GM19351 (cell line): ENCODE measurements at regions not wholly inside any gene's neighbourhood (a gene's known extent, or its start where the extent isn't known, plus 50 kb on each side); places are given as distances from the start of the nearest gene placed in this dataset.
"Not testable (repeated sequence)": the region's sequence is repeated elsewhere in the genome, so short reads cannot be mapped to it uniquely, and the experiment has no call there.

Source experiments
- ATAC-seq: cut with Tn5 transposase; IDR thresholded peaks from one replicate; pipeline ENCODE4 v1.9.1; 2021; ENCODE audit warnings: mild to moderate bottlenecking, moderate library complexity; ENCODE audit not compliant: unreplicated experiment

DNA sequence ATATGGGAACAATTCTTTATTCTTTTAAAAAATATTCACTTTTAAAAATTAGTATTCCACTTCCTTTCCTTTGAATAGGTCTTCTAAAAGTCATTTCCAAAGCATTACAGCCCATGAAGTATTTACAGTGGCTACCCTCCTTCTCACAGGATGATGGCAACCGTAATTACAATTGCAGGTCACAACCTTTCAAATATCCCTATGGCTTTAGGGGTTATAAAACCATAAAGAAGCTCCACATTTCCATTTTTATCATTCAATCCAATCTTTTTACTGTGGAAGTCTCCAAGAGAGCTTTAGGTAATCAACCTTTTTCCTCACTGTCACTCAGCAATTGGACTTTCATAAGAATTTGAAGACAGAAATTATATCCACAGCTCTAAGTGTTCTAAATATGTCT lies 488.9 kb upstream of the CA10 start:
- ATAC-seq = no peak

DNA sequence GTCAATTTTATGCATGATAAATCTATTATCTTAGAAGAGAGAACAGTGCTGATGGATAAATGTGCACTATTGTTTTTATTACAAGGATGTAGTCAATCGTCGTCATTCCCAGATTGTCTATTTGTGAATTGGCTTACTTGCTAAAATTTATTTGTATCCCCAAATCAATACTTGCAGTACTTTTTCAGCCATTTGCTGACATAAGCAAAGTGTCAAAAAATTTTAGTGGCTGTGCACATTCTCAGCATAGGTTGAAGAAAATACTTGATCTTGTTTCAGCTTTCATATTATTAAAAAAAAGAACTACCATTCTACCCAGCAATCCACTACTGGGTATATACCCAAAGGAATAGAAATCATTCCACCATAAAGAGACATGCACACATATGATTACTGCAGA lies 477.9 kb upstream of the CA10 start:
- ATAC-seq = no peak

DNA sequence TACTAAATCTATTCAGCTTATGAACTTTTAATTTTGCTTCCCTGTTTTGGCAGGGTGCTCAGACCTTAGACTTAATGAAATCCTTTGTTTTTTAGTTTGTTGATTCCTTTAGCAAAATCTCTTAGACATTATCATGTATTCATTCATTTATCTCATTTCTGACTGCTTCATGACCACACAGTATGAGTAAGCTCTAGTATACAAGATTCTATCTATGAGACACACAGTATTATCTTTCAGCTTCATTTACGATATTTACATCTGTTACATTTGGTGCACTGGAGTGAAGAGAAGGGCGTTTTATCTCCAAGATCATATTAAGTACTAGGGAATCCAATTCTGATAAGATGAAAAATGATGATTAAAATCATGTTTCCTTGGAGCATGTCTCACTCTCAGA lies 448.1 kb upstream of the CA10 start:
- no peak for ATAC-seq

DNA sequence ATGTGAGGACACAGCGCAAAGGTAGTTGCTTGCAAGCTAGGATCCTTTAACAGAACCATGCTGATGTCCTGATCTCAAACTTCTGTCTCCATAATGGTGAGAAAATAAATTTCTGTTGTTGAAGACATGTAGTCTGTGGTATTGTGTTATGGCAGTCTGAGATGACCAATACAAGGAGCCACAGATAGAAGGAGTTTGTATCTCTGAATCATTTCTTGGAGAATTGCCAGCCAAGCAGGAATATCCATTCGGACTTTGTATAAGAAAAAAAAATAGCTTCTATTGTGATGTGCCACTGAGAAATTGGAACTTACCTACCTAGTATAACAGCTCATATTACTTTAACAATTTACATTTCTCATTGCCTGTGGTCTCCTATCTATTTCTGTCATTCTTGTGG lies 447.6 kb upstream of the CA10 start:
- no peak for ATAC-seq

DNA sequence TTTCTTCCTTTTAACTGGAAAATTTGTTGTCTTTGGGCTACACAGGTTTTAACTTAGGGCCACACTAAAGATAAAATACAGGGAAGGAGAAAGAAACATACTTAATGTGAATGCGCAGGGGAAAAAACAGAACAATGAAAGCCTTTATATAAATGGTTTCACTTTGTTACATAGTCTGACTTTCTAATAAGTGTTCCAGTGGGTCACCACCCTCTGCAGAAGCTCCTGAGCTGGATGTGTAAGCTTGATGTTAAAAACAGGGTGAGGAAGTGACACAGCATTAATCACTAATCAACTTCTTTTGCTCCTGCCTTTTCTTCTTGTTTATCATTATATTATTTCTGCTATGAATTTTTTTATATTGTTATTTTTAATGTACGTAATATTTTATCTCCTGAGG lies 445.6 kb upstream of the CA10 start:
- ATAC-seq = no peak

DNA sequence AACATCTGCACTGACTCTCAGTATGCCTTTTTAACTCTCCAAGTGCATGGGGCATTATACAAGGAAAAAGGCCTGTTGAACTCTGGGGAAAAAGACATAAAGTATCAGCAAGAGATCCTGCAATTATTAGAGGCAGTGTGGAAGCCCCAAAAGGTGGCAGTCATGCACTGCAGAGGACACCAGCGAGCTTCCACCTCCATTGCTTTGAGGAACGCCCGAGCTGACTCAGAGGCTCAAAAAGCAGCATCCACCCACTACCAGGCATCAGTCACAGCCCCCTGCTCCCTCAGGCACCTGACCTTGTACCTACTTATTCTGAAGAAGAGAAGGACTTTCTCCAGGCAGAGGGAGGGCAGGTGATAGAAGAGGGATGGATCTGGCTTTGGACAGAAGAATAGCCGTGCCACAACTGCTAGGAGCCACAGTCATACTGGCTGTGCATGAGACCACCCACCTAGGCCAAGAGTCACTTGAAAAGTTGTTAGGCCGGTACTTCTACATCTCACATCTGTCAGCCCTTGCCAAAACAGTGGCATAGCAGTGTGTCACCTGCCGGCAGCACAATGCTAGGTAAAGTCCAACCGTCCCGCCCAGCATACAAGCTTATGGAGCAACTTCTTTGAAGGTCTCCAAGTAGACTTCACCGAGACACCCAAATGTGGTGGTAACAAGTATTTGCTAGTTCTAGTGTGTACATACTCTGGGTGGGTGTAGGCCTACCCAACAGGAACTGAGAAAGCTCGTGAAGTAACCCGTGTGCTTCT lies 439.1 kb upstream of the CA10 start:
- not testable (repeated sequence) for ATAC-seq

DNA sequence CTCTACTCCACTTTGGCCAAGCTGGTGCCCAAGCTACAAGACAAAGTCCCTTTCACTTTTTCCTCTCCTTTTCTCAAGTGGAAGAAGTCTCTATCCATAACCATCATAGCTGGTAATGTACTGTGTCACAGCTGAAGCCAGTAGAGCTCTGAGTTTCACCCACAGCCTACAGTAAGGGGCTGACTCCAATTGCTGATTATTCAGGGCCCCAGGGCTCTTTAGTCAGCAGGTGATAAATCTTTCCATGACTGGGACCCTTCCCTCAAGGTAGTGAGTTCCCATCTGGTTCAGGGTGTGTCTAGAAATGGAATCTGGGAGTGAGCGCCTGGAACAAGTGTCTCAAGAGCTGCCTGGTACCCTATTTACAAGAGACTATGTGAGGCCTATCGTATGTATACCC lies 436.0 kb upstream of the CA10 start:
- ATAC-seq = no peak

DNA sequence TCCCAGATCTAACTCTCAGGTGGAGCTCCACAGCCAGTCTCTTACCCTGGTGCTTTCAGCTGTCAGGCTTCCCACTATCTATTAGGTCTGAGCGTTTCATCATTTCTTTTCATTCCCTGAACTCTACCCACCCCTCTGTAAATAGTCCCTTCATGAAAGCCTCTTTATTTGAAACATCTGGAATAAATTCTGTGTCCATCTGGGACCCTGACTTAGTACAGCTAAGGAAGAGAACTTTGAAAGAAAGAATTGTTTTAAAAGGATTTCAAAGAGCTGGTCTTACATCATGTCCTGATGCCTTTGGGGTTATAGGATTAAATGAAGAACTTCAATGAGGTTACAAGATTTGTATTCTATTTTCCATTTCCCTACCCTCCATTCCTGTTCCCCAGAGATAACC lies 388.5 kb upstream of the CA10 start:
- ATAC-seq = no peak

DNA sequence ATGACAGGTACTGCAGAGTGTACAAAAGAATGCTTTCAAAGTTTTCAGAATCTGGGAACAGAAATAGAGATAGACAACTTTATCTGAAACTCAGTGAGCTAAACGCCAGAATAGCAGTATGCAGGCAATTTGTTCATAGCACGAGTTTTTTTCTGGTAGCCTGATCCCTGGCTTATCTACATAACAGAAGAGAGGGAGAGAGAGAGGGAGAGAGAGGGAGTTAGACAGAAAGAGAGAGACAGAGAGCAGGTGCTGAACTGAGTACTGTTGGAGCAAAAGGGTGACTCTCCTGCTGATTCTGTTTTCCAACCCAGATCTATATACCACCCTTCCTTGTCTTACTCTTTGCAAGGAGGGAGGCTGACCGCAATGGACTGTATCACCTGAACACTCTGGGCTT lies 388.0 kb upstream of the CA10 start:
- no peak for ATAC-seq

DNA sequence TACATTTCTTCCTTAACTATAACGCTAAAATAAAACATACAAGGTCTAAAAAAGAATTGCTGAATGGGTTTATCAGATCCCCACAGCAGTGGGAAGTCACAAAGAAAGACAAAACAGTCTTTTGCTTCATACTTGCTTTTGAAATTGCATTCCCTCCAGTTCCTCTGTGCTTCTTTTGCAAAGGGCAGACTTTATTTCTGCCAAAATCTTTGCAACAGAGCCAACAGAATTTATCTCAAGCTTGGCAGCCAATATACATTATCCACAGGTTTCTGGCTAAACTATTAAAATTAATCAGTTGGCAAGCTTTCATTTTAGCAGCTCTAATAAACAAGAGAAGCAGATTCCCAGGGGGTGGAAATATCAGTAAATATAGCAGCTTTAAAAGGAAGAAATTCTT lies 378.9 kb upstream of the CA10 start:
- ATAC-seq = no peak

DNA sequence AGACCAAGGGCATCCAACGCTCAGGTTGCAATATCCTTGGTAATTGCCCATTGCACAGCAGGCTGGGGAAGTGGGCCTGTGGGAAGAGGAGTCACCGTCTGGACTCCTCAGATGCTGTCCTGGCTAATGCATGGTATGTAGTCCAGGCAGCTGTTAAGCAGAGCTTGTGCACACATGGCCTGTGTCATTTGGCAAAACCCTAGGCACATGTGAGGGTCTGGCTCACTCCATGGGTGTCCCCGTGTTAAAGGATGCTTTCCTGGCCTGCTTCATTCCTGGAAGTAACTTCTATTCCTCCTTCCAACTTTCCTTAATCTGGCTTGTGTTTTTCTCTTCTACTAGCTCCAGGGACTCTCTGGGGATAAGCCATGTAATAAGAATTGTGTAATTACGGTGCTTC lies 378.0 kb upstream of the CA10 start:
- ATAC-seq = no peak

DNA sequence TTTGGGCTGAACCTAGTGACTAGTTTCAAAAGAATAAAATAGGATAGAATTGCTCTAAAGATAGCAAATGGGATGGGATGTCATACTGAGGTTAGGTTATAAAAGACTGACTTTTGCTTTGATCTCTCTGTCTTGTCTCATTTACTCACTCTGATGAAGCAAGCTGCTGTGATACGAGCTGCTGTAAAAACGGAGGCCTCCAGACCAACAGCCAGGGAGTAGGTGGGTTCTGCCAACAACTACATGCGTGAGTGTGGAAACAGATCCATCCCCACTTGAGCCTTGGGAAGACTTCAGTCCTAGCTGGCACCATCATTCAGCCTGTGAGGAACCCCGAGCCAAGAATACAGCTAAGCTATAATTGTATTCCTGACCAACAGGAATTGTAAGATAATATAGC lies 373.9 kb upstream of the CA10 start:
- no peak for ATAC-seq

DNA sequence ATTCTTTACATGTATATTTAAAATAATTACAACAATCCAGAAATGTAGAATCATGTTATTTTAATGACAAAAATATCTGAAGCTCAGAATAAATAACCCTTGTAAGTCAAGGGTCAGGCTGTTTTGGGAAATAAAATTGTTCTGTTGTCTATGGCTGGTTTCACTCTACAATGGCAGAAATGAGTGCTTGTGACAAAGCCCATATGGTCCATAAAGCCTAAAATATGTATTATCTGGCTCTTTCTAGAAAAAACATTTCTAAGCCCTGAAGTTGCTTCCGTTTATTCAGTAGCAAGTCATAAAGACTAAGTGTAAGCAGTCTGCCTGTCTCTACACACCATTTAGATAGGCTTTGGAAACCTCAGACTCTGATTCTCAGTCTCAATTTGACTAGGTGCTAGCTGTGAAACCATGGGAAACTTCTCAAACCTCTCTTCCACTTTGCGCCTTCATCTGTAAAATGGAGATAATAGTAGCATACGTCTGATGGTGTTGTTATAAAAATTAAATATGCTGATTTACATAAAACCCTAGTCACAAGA lies 365.7 kb upstream of the CA10 start:
- no peak for ATAC-seq

DNA sequence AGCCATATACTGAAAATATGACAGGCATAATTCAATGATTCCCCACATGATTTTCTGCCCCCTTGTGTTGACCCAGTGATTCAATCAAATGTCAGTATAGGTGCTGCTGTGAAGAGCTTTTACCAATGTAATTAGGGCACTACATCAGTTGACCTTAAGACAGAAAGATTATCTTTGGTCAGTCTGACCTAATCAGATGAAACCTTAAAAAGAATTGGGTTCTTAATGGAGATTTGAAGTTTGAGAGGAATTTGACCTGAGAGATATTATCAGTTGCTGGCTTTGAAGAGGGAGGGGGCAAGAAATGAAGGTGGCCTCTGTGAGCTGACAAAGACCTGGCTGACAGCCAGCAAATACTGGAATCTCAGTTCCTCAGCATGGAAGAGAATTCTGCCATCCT lies 358.7 kb upstream of the CA10 start:
- ATAC-seq = no peak

DNA sequence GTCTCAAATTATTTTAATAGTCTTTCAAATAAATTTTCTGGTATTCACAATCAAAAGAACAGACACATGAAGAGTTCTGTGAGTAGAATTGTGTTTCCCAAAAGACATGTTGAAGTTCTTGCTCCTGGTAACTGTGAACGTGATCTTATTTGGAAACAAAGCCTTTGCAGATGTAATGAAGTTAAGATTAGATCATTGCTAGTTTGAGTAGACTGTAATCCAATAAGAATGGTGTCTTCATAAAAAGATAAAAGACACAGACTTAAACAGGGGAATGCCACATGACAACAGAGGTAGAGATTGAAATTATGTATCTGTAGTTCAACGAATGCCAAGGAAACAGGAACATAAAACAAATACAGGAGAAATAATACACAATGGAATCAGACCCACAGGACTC lies 357.4 kb upstream of the CA10 start:
- no peak for ATAC-seq

DNA sequence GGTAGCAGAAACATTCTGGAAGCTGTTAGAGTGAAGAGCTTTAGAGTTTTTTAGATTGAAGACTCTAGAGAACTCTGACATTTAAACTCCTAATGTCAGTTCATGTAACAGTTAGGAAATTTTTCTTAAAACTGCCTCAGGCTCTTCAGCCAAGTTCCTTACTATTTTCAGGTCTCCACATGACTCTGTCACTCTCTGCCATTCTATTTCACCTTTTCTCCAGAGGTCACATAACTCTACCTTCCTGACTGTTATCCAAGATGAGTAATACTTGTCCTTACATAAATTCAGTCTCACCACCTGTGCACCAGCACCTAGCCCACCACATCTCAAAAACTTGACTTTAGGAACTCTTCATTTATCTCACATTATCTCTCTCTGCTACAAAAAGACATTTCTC lies 347.1 kb upstream of the CA10 start:
- no peak for ATAC-seq

DNA sequence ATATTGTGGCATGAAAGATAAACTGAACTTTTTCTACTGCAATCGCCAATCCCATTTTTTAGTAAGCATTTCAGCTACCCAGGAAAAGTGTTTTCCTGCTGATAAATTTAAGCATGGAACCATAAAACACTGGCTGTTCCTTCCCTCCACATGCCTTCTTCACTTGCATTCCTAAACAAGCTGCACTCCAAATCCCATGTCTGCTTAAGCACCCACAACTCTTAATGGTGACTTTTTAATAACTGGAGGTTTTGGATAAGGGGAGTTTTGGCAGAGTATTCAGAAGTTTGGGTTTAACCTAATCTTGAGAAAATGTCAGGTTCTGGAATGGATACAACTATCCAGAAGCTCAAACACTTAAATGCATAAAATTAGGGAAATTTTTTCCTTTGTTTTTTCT lies 345.6 kb upstream of the CA10 start:
- ATAC-seq = no peak

DNA sequence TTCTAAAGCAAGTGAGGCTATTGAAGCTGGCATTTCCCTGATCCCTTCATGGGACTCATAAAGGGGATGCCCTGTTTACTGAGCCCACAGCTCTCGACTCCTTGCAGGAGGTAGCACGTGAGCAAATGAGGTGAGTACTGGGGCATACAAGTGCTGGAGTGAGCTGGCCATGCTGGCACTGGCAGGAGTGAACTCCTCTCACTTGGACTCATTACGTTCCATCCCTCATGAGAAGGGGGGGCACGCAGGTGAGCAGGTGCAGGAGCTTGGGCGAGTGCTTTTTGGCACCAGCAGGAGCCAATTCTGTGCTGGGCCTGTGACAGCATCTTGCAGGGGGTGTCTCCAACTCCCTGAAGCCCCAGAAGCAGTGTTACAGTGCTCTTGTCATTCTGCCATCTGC lies 337.1 kb upstream of the CA10 start:
- ATAC-seq = no peak

DNA sequence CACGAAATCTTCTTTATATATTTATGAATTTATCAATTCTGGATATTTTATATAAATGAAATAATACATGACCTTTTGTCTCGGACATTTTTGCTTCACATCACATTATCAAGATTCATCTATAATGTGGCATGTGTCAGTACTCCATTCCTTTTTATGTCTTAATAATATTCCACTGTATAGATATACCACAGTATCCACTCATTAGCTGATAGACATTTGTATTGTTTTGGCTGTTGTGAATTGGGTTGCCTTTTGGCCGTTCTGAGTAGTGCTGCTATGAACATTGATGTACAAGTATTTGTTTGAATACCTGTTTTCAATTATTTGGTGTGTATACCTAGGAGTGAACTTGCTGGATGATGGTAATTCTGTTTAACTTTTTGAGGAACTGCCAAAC lies 323.8 kb upstream of the CA10 start:
- ATAC-seq = no peak

DNA sequence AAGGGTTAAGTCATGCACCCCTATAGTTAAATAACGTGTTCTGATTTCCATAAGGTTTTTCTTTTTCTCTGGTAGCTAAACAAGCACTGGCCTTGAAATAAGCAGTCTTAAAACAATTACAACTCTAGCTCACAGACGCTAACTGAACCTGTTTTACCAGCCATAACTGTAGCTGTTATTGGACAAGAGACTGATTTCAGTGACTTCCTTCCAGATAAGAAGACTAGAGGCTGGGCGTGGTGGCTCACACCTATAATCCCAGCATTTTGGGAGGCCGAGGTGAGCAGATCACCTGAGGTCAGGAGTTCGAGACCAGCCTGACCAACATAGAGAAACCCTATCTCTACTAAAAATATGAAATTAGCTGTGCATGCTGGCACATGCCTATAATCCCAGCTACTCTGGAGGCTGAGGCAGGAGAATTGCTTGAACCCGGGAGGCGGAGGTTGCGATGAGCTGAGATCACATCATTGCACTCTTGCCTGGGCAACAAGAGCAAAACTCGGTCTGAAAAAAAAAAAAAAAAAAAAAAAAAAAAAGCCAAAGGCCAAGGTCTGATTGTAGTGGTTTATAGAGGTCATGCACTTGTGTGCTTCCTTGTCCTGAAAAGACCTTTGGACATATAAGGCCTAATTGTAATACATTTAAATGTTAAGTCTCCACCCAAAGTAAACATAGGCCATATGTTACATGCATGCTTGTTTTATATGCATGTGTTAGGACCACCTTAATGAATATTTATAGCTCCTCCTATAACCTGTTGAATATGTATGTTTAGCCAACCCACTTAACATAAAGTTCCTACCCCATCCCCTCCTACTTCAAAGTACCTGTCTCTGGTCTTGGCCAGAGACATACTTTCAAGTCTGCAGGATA lies 319.5 kb upstream of the CA10 start:
- ATAC-seq = no peak

DNA sequence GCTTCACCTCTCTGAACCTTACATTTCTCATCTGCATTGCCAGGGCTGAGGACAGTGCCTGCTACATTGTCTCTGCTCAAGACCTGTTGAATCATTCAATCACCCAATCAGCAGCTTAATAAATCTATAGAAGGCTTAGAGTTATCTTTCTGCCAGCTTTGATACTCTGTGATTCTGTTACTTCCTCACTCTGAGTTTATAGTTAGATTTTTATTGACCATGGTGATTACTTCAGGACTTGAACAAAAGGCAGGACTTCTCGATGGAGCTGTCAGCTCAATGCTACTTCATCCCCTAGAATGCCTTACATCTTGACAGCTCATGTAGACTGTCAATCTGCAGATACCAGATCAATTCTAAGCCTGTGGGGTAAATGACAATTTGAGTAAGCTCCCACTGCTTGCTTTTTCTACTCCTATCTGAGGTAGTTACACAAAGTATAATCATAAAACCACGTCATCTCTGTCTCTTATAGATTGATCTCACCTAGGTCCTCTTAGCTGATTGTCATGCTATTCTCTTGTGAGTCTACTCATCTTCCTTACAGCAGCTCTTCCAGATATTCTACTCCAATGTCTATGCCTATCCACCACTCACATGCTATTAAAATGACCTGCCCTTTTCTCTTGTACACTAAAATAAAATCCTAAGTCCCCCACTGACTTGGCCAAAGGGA lies 318.3 kb upstream of the CA10 start:
- ATAC-seq = no peak

DNA sequence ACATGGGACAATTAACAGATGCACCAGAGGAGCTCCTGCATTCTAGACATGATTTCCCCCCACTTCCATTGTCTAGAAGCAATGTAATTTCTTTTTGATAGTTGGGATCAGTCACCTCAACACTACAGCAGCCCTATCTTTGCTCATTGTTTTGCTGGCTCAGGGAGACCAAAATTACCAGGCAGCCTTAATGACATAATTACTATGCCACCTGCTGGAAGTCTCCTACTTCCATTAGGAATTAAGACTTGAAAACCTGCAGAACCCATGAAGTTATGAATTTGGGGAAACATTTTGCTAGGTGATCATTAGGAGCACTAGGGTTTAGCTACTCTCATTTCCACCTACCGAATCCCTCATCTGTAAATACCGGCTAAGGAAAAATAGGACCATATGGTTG lies 312.0 kb upstream of the CA10 start:
- ATAC-seq = no peak
